GM23248 (cell line): ENCODE measurements at regions not wholly inside any gene's neighbourhood (a gene's known extent, or its start where the extent isn't known, plus 50 kb on each side); places are given as distances from the start of the nearest gene placed in this dataset.

ENCODE experiments used
- DNase-seq: peaks from one replicate; pipeline ENCODE4 v3.0.0-alpha.2; 2015
- H2AFZ ChIP-seq: fragments of 200-600 bp; sonication (generic); 2 replicates; pipeline ENCODE4 v1.6.1; 2016; ENCODE audit warnings: antibody characterized with exemption
- H3F3A ChIP-seq: fragments of 200-600 bp; sonication (generic); 2 replicates; pipeline ENCODE4 v1.6.1; 2016; ENCODE audit warnings: mild to moderate bottlenecking, antibody characterized with exemption, mixed run types; ENCODE audit not compliant: insufficient read depth
- H3K27ac ChIP-seq: fragments of 200-600 bp; sonication (generic); 2 replicates; pipeline ENCODE4 v1.5.1; 2016; ENCODE audit warnings: mild to moderate bottlenecking
- H3K27me3 ChIP-seq: fragments of 200-600 bp; sonication (generic); replicated peaks from 2 replicates; pipeline ENCODE4 v1.6.1; 2016; ENCODE audit warnings: mild to moderate bottlenecking; ENCODE audit not compliant: insufficient read depth
- H3K36me3 ChIP-seq: fragments of 200-600 bp; sonication (generic); 2 replicates; pipeline ENCODE4 v1.6.1; 2016; ENCODE audit warnings: low read depth, mild to moderate bottlenecking
- H3K4me1 ChIP-seq: fragments of 200-600 bp; sonication (generic); 2 replicates; pipeline ENCODE4 v1.6.1; 2016; ENCODE audit warnings: mild to moderate bottlenecking; ENCODE audit not compliant: insufficient read depth
- H3K4me2 ChIP-seq: fragments of 200-600 bp; sonication (generic); one replicate; pipeline ENCODE4 v1.6.1; 2016; ENCODE audit warnings: mild to moderate bottlenecking; ENCODE audit not compliant: unreplicated experiment
- H3K4me3 ChIP-seq: fragments of 200-600 bp; sonication (generic); 2 replicates; pipeline ENCODE4 v1.5.1; 2016; ENCODE audit warnings: mild to moderate bottlenecking
- H3K79me2 ChIP-seq: fragments of 200-600 bp; sonication (generic); 2 replicates; pipeline ENCODE4 v1.6.1; 2016; ENCODE audit warnings: mild to moderate bottlenecking; ENCODE audit not compliant: insufficient read depth
- H3K9ac ChIP-seq: fragments of 200-600 bp; sonication (generic); 2 replicates; pipeline ENCODE4 v1.6.1; 2016; ENCODE audit warnings: mild to moderate bottlenecking
- H3K9me2 ChIP-seq: fragments of 200-600 bp; sonication (generic); 2 replicates; pipeline ENCODE4 v1.6.1; 2016; ENCODE audit warnings: mixed run types, mild to moderate bottlenecking, moderate library complexity; ENCODE audit not compliant: insufficient read depth
- H3K9me3 ChIP-seq: fragments of 200-600 bp; sonication (generic); one replicate; pipeline ENCODE4 v1.6.1; 2017; ENCODE audit warnings: low read depth
- H4K20me1 ChIP-seq: fragments of 200-600 bp; sonication (generic); 2 replicates; pipeline ENCODE4 v1.6.0; 2016; ENCODE audit not compliant: insufficient read depth
- EZH2 ChIP-seq: fragments of 200-600 bp; sonication (generic); IDR thresholded peaks from 2 replicates; pipeline ENCODE4 v1.6.1; 2018; ENCODE audit warnings: antibody characterized with exemption, mild to moderate bottlenecking; ENCODE audit not compliant: insufficient read depth, poor library complexity, severe bottlenecking
- EZH2phosphoT487 ChIP-seq: fragments of 200-600 bp; sonication (generic); IDR thresholded peaks from 2 replicates; pipeline ENCODE4 v1.6.1; 2018; ENCODE audit warnings: antibody characterized with exemption, moderate library complexity, mild to moderate bottlenecking, low read depth; ENCODE audit not compliant: insufficient read depth
- WGBS, 2 experiments: methylation state at CpG; one replicate each; pipeline ENCODE4 v1.1.6; 2015 to 2017; ENCODE audit warnings: low lambda C conversion rate in 2 of 2, low coverage in 1 of 2; ENCODE audit errors: missing lambda C conversion rate in 2 of 2; 5-methylcytosine and 5-hydroxymethylcytosine counted together
- in situ Hi-C: fragments of 300-500 bp; cut with MboI; formaldehyde crosslinking; loops from 2 replicates; pipeline ENCODE4 v1.15.0; 2020

GRCh38 chr3:153903430-153903829 is 217.8 kb upstream of the ARHGEF26 start:
- Histone ChIP-seq H3K27ac (no peak overlapping the region), H3K27me3 (no peaks in the 10 kb centered on the region), H3K4me3 (no peak overlapping the region), H3K9ac (no peak overlapping the region), H2AFZ (no peak overlapping the region), H3K9me3 (no peaks in the 10 kb centered on the region), H3K79me2 (no peaks in the 10 kb centered on the region), H3F3A (0 out of 2 replicates have a peak, but pooled peaks cover 6% of the 10 kb centered on the region), H3K4me1 (peaks cover 15% of the 10 kb centered on the region; the same call in 1 of the 2 replicates), H3K36me3 (no peaks in the 10 kb centered on the region), H4K20me1 (no peaks in the 10 kb centered on the region), H3K9me2 (no peaks in the 10 kb centered on the region), H3K4me2 (no peak overlapping the region)
- TF ChIP-seq EZH2 = no peak
- no peak for TF ChIP-seq EZH2phosphoT487
- in situ Hi-C loops = no loop called here
- DNase-seq = no peak

- H3K9me3 ChIP-seq = no peaks in the 10 kb centered on the region
- no peak overlapping the region for H3K9ac ChIP-seq
- in situ Hi-C loops = no loop called here
- H3F3A ChIP-seq = 0 out of 2 replicates have a peak, but pooled peaks cover 6% of the 10 kb centered on the region
- 14 to 28% methylated on average over 2 of the region's 2 CpGs for WGBS, 2 experiments
- no peak overlapping the region for H3K4me2 ChIP-seq
- H3K79me2 ChIP-seq = no peaks in the 10 kb centered on the region
- peaks cover 8% of the 10 kb centered on the region; the same call in 1 of the 2 replicates for H3K4me1 ChIP-seq
- no peak overlapping the region for H3K4me3 ChIP-seq
- H4K20me1 ChIP-seq = no peaks in the 10 kb centered on the region
- H3K27me3 ChIP-seq = no peaks in the 10 kb centered on the region; the same call in 1 of the 2 replicates
- no peak for TF ChIP-seq EZH2
- TF ChIP-seq EZH2phosphoT487 = no peak
- no peaks in the 10 kb centered on the region for H3K36me3 ChIP-seq
- no peak overlapping the region for H3K27ac ChIP-seq
- DNase-seq = no peak
- H3K9me2 ChIP-seq = no peaks in the 10 kb centered on the region
- no peak overlapping the region for H2AFZ ChIP-seq
These were observed 214.8 kb upstream of the ARHGEF26 start for GRCh38 chr3:153906366-153906765.

- H3K79me2 ChIP-seq = no peaks in the 10 kb centered on the region
- H3K9me2 ChIP-seq = no peaks in the 10 kb centered on the region
- H3K36me3 ChIP-seq = no peaks in the 10 kb centered on the region
- no peak overlapping the region for H3K4me3 ChIP-seq
- H4K20me1 ChIP-seq = no peaks in the 10 kb centered on the region
- 41 to 52% methylated on average over 1 of the region's 1 CpG for WGBS, 2 experiments
- in situ Hi-C loops = no loop called here
- H3K9ac ChIP-seq = no peak overlapping the region
- H3K4me1 ChIP-seq = no peaks in the 10 kb centered on the region
- TF ChIP-seq EZH2phosphoT487 (no peak), EZH2 (no peak)
- H3K4me2 ChIP-seq = no peak overlapping the region
- H3F3A ChIP-seq = no peaks in the 10 kb centered on the region
- H3K27me3 ChIP-seq = no peaks in the 10 kb centered on the region; the same call in 1 of the 2 replicates
- H3K27ac ChIP-seq = no peak overlapping the region
- no peak for DNase-seq
- no peak overlapping the region for H2AFZ ChIP-seq
- H3K9me3 ChIP-seq = no peaks in the 10 kb centered on the region
These were observed 210.8 kb upstream of the ARHGEF26 start for GRCh38 chr3:153910387-153910786.

- H3K4me3 ChIP-seq = no peak overlapping the region
- no peaks in the 10 kb centered on the region for H4K20me1 ChIP-seq
- TF ChIP-seq EZH2 (no peak), EZH2phosphoT487 (no peak)
- 79 to 80% methylated on average over 2 of the region's 2 CpGs for WGBS, 2 experiments
- no peak overlapping the region for H3K4me2 ChIP-seq
- H3K9me2 ChIP-seq = no peaks in the 10 kb centered on the region
- H3K9me3 ChIP-seq = no peaks in the 10 kb centered on the region
- no peaks in the 10 kb centered on the region for H3F3A ChIP-seq
- no peak overlapping the region for H2AFZ ChIP-seq
- H3K79me2 ChIP-seq = no peaks in the 10 kb centered on the region
- no peak overlapping the region for H3K9ac ChIP-seq
- H3K36me3 ChIP-seq = no peaks in the 10 kb centered on the region
- in situ Hi-C loops = no loop called here
- no peaks in the 10 kb centered on the region for H3K4me1 ChIP-seq
- DNase-seq = no peak
- H3K27ac ChIP-seq = no peak overlapping the region
- no peaks in the 10 kb centered on the region; the same call in 1 of the 2 replicates for H3K27me3 ChIP-seq
These were observed 210.1 kb upstream of the ARHGEF26 start for GRCh38 chr3:153911116-153911515.

- DNase-seq = no peak
- no peaks in the 10 kb centered on the region for H4K20me1 ChIP-seq
- H3K27ac ChIP-seq = no peak overlapping the region
- H3K4me3 ChIP-seq = no peak overlapping the region
- H3K9ac ChIP-seq = no peak overlapping the region
- no peak overlapping the region for H2AFZ ChIP-seq
- H3K27me3 ChIP-seq = no peaks in the 10 kb centered on the region
- no peaks in the 10 kb centered on the region for H3K9me2 ChIP-seq
- H3K9me3 ChIP-seq = no peaks in the 10 kb centered on the region
- no peaks in the 10 kb centered on the region for H3K4me1 ChIP-seq
- H3K36me3 ChIP-seq = no peaks in the 10 kb centered on the region
- TF ChIP-seq EZH2 (no peak), EZH2phosphoT487 (no peak)
- H3K79me2 ChIP-seq = no peaks in the 10 kb centered on the region
- WGBS, 2 experiments = 10 to 29% methylated on average over 1 of the region's 1 CpG
- H3F3A ChIP-seq = no peaks in the 10 kb centered on the region
- no peak overlapping the region for H3K4me2 ChIP-seq
- in situ Hi-C loops = no loop called here
These were observed 201.4 kb upstream of the ARHGEF26 start for GRCh38 chr3:153919773-153920172.
